Neural progenitor cell (in vitro differentiated cells): ENCODE measurements at regions not wholly inside any gene's neighbourhood (a gene's known extent, or its start where the extent isn't known, plus 50 kb on each side); places are given as distances from the start of the nearest gene placed in this dataset.

Experiments used
- DNase-seq: peaks from one replicate; pipeline ENCODE4 v3.0.0-alpha.2; 2016; ENCODE audit warnings: low spot score
- H2AFZ ChIP-seq: fragments of 200-600 bp; sonication (generic); replicated peaks from 2 replicates; pipeline ENCODE4 v1.6.1; 2016; ENCODE audit warnings: antibody characterized with exemption
- H3F3A ChIP-seq: fragments of 200-600 bp; sonication (generic); 2 replicates; pipeline ENCODE4 v1.6.1; 2016; ENCODE audit warnings: antibody characterized with exemption, low read depth
- H3K27ac ChIP-seq: fragments of 200-600 bp; sonication (generic); 2 replicates; pipeline ENCODE4 v1.5.1; 2016; ENCODE audit warnings: mild to moderate bottlenecking
- H3K27me3 ChIP-seq: fragments of 200-600 bp; sonication (generic); 2 replicates; pipeline ENCODE4 v1.6.1; 2016; ENCODE audit warnings: mild to moderate bottlenecking, moderate library complexity
- H3K36me3 ChIP-seq: fragments of 200-600 bp; sonication (generic); 2 replicates; pipeline ENCODE4 v1.5.1; 2016
- H3K4me1 ChIP-seq: fragments of 200-600 bp; sonication (generic); 2 replicates; pipeline ENCODE4 v1.6.1; 2016; ENCODE audit warnings: mixed run types
- H3K4me2 ChIP-seq: fragments of 200-600 bp; sonication (generic); 2 replicates; pipeline ENCODE4 v1.6.1; 2016
- H3K4me3 ChIP-seq: fragments of 200-600 bp; sonication (generic); 2 replicates; pipeline ENCODE4 v1.5.1; 2016
- H3K79me2 ChIP-seq: fragments of 200-600 bp; sonication (generic); 2 replicates; pipeline ENCODE4 v1.6.1; 2016; ENCODE audit warnings: low read depth
- H3K9ac ChIP-seq: fragments of 200-600 bp; sonication (generic); 2 replicates; pipeline ENCODE4 v1.6.1; 2016
- H3K9me3 ChIP-seq: fragments of 200-600 bp; sonication (generic); 2 replicates; pipeline ENCODE4 v1.5.1; 2016; ENCODE audit warnings: low read depth
- H4K20me1 ChIP-seq: fragments of 200-600 bp; sonication (generic); 2 replicates; pipeline ENCODE4 v1.6.1; 2016; ENCODE audit warnings: low read depth
- H3K27ac Mint-ChIP-seq: 3 replicates; pipeline ENCODE4 v1.8.0; 2021; ENCODE audit warnings: mixed read lengths
- H3K27me3 Mint-ChIP-seq: 2 replicates; pipeline ENCODE4 v1.8.0; 2022; ENCODE audit warnings: low read depth, mild to moderate bottlenecking, inconsistent platforms, moderate library complexity, mixed read lengths; ENCODE audit not compliant: insufficient read depth
- H3K36me3 Mint-ChIP-seq: 3 replicates; pipeline ENCODE4 v1.8.0; 2021; ENCODE audit warnings: mixed read lengths
- H3K4me1 Mint-ChIP-seq: 3 replicates; pipeline ENCODE4 v1.8.0; 2021; ENCODE audit warnings: mixed read lengths
- H3K4me3 Mint-ChIP-seq: 3 replicates; pipeline ENCODE4 v1.8.0; 2021; ENCODE audit warnings: mild to moderate bottlenecking, moderate library complexity, mixed read lengths
- H3K9me3 Mint-ChIP-seq: 3 replicates; pipeline ENCODE4 v1.8.0; 2020; ENCODE audit warnings: mixed read lengths
- EZH2 ChIP-seq: fragments of 200-600 bp; sonication (generic); IDR thresholded peaks from 2 replicates; pipeline ENCODE4 v1.6.1; 2017; ENCODE audit warnings: antibody characterized with exemption, mild to moderate bottlenecking, moderate library complexity
- EZH2phosphoT487 ChIP-seq: fragments of 200-600 bp; sonication (generic); IDR thresholded peaks from 2 replicates; pipeline ENCODE4 v1.6.1; 2017; ENCODE audit warnings: antibody characterized with exemption
- TF ChIP-seq, protein P1 (sequence below): fragments of 200-600 bp; sonication (generic); IDR thresholded peaks from 2 replicates; pipeline ENCODE4 v1.5.1; 2017; ENCODE audit warnings: antibody characterized with exemption, mild to moderate bottlenecking

- no peaks in the 10 kb centered on the region for H3K36me3 Mint-ChIP-seq
- Histone ChIP-seq H3K27me3 (no peaks in the 10 kb centered on the region), H3K9me3 (no peaks in the 10 kb centered on the region), H3K9ac (no peak overlapping the region), H3K36me3 (no peaks in the 10 kb centered on the region), H3K4me3 (no peak overlapping the region), H3K27ac (no peak overlapping the region), H3F3A (no peaks in the 10 kb centered on the region), H2AFZ (no peak overlapping the region), H3K79me2 (no peaks in the 10 kb centered on the region), H4K20me1 (no peaks in the 10 kb centered on the region), H3K4me2 (no peak overlapping the region), H3K4me1 (no peaks in the 10 kb centered on the region)
- H3K9me3 Mint-ChIP-seq = peaks cover 2% of the 10 kb centered on the region
- no peak overlapping the region for H3K27ac Mint-ChIP-seq
- peaks cover 4% of the 10 kb centered on the region for H3K4me1 Mint-ChIP-seq
- TF ChIP-seq, protein P1, sequence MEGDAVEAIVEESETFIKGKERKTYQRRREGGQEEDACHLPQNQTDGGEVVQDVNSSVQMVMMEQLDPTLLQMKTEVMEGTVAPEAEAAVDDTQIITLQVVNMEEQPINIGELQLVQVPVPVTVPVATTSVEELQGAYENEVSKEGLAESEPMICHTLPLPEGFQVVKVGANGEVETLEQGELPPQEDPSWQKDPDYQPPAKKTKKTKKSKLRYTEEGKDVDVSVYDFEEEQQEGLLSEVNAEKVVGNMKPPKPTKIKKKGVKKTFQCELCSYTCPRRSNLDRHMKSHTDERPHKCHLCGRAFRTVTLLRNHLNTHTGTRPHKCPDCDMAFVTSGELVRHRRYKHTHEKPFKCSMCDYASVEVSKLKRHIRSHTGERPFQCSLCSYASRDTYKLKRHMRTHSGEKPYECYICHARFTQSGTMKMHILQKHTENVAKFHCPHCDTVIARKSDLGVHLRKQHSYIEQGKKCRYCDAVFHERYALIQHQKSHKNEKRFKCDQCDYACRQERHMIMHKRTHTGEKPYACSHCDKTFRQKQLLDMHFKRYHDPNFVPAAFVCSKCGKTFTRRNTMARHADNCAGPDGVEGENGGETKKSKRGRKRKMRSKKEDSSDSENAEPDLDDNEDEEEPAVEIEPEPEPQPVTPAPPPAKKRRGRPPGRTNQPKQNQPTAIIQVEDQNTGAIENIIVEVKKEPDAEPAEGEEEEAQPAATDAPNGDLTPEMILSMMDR = no peak
- TF ChIP-seq EZH2 (no peak), EZH2phosphoT487 (no peak)
- no peak for DNase-seq
- H3K27me3 Mint-ChIP-seq = peaks cover 3% of the 10 kb centered on the region
- no peak overlapping the region for H3K4me3 Mint-ChIP-seq
Measured at GRCh38 chr17:71089431-71089830, 920.1 kb downstream of the KCNJ2 start.

- H3K79me2 ChIP-seq = no peaks in the 10 kb centered on the region
- no peaks in the 10 kb centered on the region for H3K9me3 ChIP-seq
- H3K4me1 Mint-ChIP-seq = peaks cover 2% of the 10 kb centered on the region
- H3K4me1 ChIP-seq = no peaks in the 10 kb centered on the region
- peaks cover 10% of the 10 kb centered on the region for H3K9me3 Mint-ChIP-seq
- H3K36me3 Mint-ChIP-seq = peaks cover 4% of the 10 kb centered on the region
- no peak overlapping the region for H2AFZ ChIP-seq
- H3K27me3 ChIP-seq = no peaks in the 10 kb centered on the region
- no peak for DNase-seq
- no peaks in the 10 kb centered on the region for H3F3A ChIP-seq
- TF ChIP-seq, protein P1 = no peak
- no peaks in the 10 kb centered on the region for H3K36me3 ChIP-seq
- no peak overlapping the region for H3K4me3 Mint-ChIP-seq
- H4K20me1 ChIP-seq = no peaks in the 10 kb centered on the region
- H3K4me2 ChIP-seq = no peak overlapping the region
- no peak overlapping the region for H3K27ac Mint-ChIP-seq
- H3K27ac ChIP-seq = no peak overlapping the region
- peaks cover 7% of the 10 kb centered on the region for H3K27me3 Mint-ChIP-seq
- H3K9ac ChIP-seq = no peak overlapping the region
- H3K4me3 ChIP-seq = no peak overlapping the region
Measured at GRCh38 chr17:71098071-71098470, 928.7 kb downstream of the KCNJ2 start.

DNA sequence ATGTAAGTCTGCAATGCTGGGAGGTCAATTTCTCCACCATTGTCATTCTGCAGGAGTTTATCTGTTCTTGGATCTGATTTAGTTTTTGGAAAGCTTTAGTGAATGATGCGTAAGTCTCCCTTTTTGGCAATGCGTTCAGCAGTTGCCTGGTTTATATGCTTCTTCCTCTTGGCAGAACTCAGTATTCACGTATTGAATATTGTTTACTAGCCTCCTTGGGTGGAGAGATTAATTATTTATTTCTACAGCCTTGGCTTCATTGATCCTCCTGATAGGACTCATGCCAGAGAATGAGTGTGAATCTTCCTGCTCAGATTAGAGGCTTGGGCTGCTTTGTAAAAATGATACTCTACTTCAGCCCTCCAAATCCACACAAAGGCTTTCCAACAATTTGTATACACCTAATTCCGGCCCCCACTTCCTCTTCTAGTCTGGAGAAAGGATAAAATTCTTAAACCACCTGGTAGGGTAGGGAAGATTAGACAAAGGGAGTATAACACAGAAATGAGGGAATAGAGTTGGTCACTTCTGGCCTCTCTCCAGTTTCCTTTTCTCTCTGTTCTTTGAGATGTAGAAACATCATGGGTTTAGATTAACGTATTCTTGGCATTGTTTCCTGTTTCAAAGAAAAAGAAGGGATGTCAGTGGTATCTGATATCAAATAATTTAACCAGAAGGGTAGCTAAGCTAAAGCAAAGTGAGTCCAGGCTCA, 929.8 kb downstream of the KCNJ2 start:
- no peak overlapping the region for H3K4me3 Mint-ChIP-seq
- H3K27me3 Mint-ChIP-seq = peaks cover 7% of the 10 kb centered on the region
- H3K4me3 ChIP-seq = no peak overlapping the region
- H3K27ac ChIP-seq = no peak overlapping the region
- no peak overlapping the region for H3K9ac ChIP-seq
- DNase-seq = no peak
- no peak overlapping the region for H3K4me2 ChIP-seq
- no peaks in the 10 kb centered on the region for H3K36me3 ChIP-seq
- no peaks in the 10 kb centered on the region for H3K9me3 ChIP-seq
- H3K27me3 ChIP-seq = no peaks in the 10 kb centered on the region
- H3K9me3 Mint-ChIP-seq = peaks cover 9% of the 10 kb centered on the region
- H3K4me1 Mint-ChIP-seq = peaks cover 9% of the 10 kb centered on the region
- peaks cover 9% of the 10 kb centered on the region for H3K4me1 ChIP-seq
- no peaks in the 10 kb centered on the region for H3K79me2 ChIP-seq
- H2AFZ ChIP-seq = no peak overlapping the region
- H4K20me1 ChIP-seq = no peaks in the 10 kb centered on the region
- no peak for TF ChIP-seq EZH2phosphoT487
- TF ChIP-seq, protein P1 = no peak
- TF ChIP-seq EZH2 = no peak
- no peaks in the 10 kb centered on the region for H3F3A ChIP-seq
- peaks cover 4% of the 10 kb centered on the region for H3K36me3 Mint-ChIP-seq
- no peak overlapping the region for H3K27ac Mint-ChIP-seq
